ENCODE measurements at regions not wholly inside any gene's neighbourhood (a gene's known extent, or its start where the extent isn't known, plus 50 kb on each side); places are given as distances from the start of the nearest gene placed in this dataset.

GRCh38 chr17:68782789-68783188, 172.4 kb downstream of the ABCA8 start:
- DNase-seq (ENCODE audit: low read depth) = no peak

- no peak for DNase-seq (ENCODE audit: low read depth)
Measured at GRCh38 chr17:68780596-68780995, 174.6 kb downstream of the ABCA8 start.

- DNase-seq (ENCODE audit: low read depth) = no peak
Measured at GRCh38 chr17:68778726-68779125, 176.5 kb downstream of the ABCA8 start.

GRCh38 chr17:68777856-68778694, 176.9 kb upstream of the FAM20A start:
- DNase-seq (ENCODE audit: low read depth) = no peak

GRCh38 chr17:68777243-68777855, 176.2 kb upstream of the FAM20A start:
- DNase-seq (ENCODE audit: low read depth) = peak; percentile 75

- no peak for DNase-seq (ENCODE audit: low read depth)
Measured at GRCh38 chr17:68776451-68776850, 175.3 kb upstream of the FAM20A start.

GRCh38 chr17:68775969-68776368, 174.8 kb upstream of the FAM20A start:
- no peak for DNase-seq (ENCODE audit: low read depth)

- no peak for DNase-seq (ENCODE audit: low read depth)
Measured at GRCh38 chr17:68775318-68775717, 174.2 kb upstream of the FAM20A start.

- DNase-seq (ENCODE audit: low read depth) = peak; percentile 73
Measured at GRCh38 chr17:68771867-68772515, 170.8 kb upstream of the FAM20A start.

- no peak for DNase-seq (ENCODE audit: low read depth)
Measured at GRCh38 chr17:68768804-68769203, 167.6 kb upstream of the FAM20A start.

- no peak for DNase-seq (ENCODE audit: low read depth)
Measured at GRCh38 chr17:68766640-68767039, 165.5 kb upstream of the FAM20A start.

- no peak for DNase-seq (ENCODE audit: low read depth)
Measured at GRCh38 chr17:68763562-68763961, 162.4 kb upstream of the FAM20A start.

GRCh38 chr17:68762911-68763310, 161.7 kb upstream of the FAM20A start:
- DNase-seq (ENCODE audit: low read depth) = no peak

- no peak for DNase-seq (ENCODE audit: low read depth)
Measured at GRCh38 chr17:68760141-68760475, 158.9 kb upstream of the FAM20A start.

GRCh38 chr17:68759343-68760140, 158.4 kb upstream of the FAM20A start:
- DNase-seq (ENCODE audit: low read depth) = peak; percentile 96

GRCh38 chr17:68759002-68759342, 157.8 kb upstream of the FAM20A start:
- no peak for DNase-seq (ENCODE audit: low read depth)

- DNase-seq (ENCODE audit: low read depth) = peak; percentile 95
Measured at GRCh38 chr17:68757866-68758757, 156.9 kb upstream of the FAM20A start.

- DNase-seq (ENCODE audit: low read depth) = no peak
Measured at GRCh38 chr17:68753985-68754769, 153.0 kb upstream of the FAM20A start.

- no peak for DNase-seq (ENCODE audit: low read depth)
Measured at GRCh38 chr17:68750208-68750562, 149.0 kb upstream of the FAM20A start.
